GM12874 (cell line): ENCODE measurements at regions not wholly inside any gene's neighbourhood (a gene's known extent, or its start where the extent isn't known, plus 50 kb on each side); places are given as distances from the start of the nearest gene placed in this dataset.

Experiments
- TF ChIP-seq, protein P1 (sequence below): IDR thresholded peaks from 2 replicates; pipeline ENCODE4 v1.5.1; 2011; ENCODE audit warnings: low read depth, mild to moderate bottlenecking, control low read depth, low read length, moderate library complexity; ENCODE audit not compliant: insufficient read depth

DNA sequence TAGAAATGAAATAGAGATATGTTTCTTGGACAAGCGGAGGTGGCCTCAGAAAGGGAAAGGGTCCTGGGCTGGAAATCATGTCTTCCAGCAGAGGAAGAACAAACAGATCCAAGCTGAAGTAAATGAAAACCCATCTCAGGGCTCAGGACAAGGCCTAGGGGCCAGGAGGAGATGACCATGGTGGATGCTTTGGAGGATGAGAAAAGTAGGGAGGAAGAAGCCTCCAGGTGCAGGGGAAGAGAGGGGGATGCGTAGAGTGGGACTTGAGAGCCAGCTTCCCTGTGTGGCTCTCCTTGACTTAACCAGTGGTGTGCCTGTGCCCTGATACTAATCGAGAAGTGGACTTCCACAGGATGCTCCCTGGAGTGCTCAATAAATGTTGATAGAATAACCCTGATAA is 203.2 kb downstream of the FAM43A start:
- TF ChIP-seq, protein P1, sequence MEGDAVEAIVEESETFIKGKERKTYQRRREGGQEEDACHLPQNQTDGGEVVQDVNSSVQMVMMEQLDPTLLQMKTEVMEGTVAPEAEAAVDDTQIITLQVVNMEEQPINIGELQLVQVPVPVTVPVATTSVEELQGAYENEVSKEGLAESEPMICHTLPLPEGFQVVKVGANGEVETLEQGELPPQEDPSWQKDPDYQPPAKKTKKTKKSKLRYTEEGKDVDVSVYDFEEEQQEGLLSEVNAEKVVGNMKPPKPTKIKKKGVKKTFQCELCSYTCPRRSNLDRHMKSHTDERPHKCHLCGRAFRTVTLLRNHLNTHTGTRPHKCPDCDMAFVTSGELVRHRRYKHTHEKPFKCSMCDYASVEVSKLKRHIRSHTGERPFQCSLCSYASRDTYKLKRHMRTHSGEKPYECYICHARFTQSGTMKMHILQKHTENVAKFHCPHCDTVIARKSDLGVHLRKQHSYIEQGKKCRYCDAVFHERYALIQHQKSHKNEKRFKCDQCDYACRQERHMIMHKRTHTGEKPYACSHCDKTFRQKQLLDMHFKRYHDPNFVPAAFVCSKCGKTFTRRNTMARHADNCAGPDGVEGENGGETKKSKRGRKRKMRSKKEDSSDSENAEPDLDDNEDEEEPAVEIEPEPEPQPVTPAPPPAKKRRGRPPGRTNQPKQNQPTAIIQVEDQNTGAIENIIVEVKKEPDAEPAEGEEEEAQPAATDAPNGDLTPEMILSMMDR, result no peak

DNA sequence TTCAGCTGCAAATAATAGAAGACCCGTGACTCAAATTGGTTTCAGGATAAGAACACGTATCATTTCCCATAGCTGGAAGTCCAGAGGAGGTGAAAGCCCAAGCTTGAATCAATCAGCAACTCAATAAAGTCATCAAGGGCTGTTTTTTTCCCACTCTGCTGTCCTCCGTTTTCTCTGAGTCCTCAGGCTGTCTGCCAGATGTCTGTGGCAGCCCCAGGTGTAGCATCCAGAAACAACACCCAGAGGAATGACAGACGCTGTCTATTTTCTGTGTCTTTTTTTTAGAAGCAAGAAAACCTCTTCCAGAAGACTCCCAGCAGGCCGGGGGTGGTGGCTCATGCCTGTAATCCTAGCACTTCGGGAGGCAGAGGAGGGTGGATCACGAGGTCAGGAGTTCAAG is 204.4 kb downstream of the FAM43A start:
- TF ChIP-seq, protein P1, result no peak

DNA sequence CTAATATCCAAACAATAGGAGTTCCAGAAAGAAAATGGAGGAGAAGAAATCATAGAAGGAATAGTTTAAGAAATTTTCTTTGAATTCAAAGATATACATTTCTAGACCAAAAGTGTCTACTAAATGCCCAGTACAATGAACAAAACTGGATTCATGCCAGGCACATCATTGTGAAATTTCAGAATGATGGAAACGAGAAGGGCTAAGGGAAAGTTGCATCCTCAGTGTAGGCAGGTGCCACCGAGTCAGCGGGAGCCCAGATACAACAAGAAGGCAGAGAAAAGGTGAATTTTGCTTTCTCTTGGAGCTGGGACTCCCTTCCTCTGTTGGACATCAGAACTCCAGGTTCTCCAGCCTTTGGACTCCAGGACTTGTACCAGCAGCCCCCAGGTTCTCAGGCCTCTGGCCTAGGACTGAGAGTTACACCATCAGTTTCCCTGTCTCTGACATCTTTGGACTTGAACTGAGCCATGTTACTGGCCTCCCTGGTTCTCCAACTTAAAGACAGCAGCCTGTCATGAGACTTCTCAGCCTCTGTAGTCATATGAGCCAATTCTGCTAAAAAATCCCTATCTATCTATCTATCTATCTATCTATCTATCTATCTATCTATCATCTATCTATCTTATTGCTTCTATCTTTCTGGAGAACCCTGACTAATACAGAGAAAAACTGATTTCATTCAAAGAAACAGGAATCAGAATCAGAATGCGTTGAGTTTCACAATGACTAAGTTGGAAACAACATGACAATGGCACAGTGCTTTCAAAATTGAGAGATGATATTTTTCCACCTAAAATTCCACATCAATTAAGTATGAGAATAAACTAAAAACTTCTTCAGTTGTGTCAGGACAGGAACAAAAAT is 207.7 kb downstream of the FAM43A start:
- TF ChIP-seq, protein P1, result no peak

DNA sequence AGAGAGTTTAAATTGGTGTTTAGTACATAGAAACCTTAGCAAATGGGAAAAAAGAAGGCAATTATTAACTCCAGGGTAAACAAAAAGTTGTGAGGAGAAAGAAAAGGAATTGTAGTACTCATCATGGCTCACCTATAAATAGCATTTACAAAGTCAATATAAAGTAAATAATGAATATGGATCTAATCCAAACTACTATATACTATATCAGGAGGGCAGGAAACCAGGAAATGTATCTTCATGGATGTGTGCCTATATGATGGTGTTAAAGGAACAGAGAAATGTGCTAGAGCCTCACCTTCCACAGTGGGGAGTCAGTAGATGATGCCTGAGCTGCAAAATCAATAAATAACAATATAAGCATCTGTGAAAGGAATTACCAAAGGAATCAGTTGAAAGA is 208.9 kb downstream of the FAM43A start:
- TF ChIP-seq, protein P1, result no peak

DNA sequence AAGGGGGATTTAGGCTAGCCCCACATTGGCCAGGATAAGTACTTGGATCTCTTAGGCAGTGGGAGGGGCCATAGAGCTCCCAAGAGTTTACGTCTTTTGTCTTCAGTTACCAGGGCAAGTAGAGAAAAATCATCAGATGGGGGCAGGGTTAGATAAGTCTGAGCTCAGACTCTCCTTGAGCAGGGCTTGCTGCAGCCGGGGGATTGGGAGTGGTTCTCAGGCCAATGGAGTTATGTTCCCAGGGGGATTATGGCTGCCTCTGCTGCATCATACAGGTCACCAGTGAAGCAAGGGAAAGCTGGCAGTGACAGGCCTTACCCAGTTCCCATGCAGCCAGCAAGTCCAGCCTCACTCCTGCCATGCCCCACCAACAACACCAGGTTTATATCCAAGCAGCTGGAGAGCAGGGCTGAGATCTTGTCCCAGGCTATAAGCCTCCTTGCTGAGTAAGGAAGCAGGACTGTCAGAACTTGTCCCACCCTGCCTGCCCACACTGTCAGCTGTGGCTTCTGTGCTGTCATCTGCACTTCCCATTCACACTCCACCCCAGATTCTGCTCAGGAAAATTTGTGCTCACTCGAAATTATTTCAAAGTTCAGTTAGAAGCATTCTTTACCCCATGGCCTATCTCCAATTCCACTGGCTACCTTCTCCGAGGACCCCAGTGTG is 215.3 kb downstream of the FAM43A start:
- TF ChIP-seq, protein P1, result no peak

DNA sequence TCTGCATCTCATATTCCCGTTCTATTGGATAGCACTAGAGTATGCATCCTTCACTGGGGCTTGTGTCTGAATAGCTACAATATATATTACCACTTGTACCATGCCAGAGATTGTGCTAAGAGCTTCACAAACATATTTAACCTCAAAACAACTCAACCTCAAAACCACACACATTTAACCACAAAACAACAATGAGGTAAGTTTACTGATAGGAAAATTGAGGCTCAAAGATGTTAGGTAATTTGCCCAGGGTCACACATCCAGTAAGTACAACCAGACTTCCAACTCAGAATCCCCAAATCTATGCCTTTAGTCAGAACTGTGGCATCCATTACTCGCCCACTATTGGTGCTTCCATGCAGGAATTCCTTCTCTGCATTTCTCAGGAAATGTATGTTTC is 220.0 kb downstream of the FAM43A start:
- TF ChIP-seq, protein P1, result no peak

DNA sequence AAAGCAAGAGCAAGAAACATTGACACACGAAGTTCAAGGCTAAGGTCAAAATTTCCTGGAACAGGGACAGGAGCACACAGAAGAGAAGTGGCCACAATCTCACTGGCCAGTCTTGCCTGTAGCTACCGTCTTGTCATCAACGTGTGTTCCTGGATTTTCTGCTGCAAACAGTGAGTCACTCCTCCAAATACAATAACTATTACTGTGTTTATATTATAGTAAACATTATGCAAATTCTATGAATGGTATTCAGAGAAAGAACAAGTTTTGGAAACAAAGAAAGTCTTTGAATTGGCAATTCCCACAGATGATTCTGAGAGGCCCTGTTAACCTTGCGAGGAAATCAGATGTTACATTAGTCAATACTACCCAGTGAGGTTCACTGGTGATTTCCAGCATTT is 220.5 kb downstream of the FAM43A start:
- TF ChIP-seq, protein P1, result no peak
